ENCODE measurements at regions not wholly inside any gene's neighbourhood (a gene's known extent, or its start where the extent isn't known, plus 50 kb on each side); places are given as distances from the start of the nearest gene placed in this dataset.

DNA sequence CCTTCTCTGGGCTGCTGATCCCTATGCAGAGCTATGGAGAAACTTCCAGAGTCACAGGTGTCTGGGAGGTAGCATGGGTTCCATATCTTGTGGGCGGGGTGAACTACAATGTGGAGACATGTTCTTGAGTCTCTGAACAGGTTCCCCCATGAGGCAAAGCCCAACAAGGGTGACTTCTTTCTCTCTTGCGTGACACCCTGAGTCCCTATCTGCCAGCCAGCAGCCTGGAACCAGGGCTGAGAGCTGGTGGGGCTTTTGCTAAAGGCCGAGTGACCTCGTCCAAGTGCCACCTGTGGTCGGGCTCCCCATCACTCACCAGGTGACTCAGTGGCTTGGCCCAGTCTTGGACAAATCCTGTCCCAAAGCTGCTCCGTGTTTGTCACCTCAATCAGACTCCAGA is 88.0 kb upstream of the ZNF536 start:
- Histone ChIP-seq H3K27me3 (ENCODE audit: insufficient read depth, low read length) (no peaks in the 10 kb centered on the region), H4K20me1 (ENCODE audit: insufficient read depth, low read length) (no peaks in the 10 kb centered on the region)
- TF ChIP-seq CTCF (IDR thresholded peaks at IDR 0.05; ENCODE audit: low read length) = no peak
- TF ChIP-seq EZH2 (IDR thresholded peaks at IDR 0.05; ENCODE audit: borderline replicate concordance, low read length) = no peak

GRCh38 chr19:30284885-30285284 is 87.3 kb upstream of the ZNF536 start:
- no peak overlapping the region for H3K27ac ChIP-seq (ENCODE audit: low read depth, low read length, poor library complexity, severe bottlenecking)
- no peak overlapping the region for H3K4me3 ChIP-seq (ENCODE audit: low read depth, low read length, poor library complexity, severe bottlenecking)
- H3K9me2 ChIP-seq (ENCODE audit: low read depth, low read length) = no peaks in the 10 kb centered on the region
- H4K20me1 ChIP-seq (ENCODE audit: insufficient read depth, low read length) = no peaks in the 10 kb centered on the region
- H3F3A ChIP-seq (ENCODE audit: insufficient read depth, low read length) = no peaks in the 10 kb centered on the region
- no peak overlapping the region for H3K4me2 ChIP-seq (ENCODE audit: low read length)
- H3K4me1 ChIP-seq (ENCODE audit: insufficient read depth, low read length, severe bottlenecking) = no peaks in the 10 kb centered on the region
- no peak overlapping the region for H3K9ac ChIP-seq (ENCODE audit: low read length)
- no peak overlapping the region for H2AFZ ChIP-seq (ENCODE audit: low read length)
- no peaks in the 10 kb centered on the region for H3K9me3 ChIP-seq (ENCODE audit: low read length)
- TF ChIP-seq EZH2 (IDR thresholded peaks at IDR 0.05; ENCODE audit: borderline replicate concordance, low read length) (no peak), CTCF (IDR thresholded peaks at IDR 0.05; ENCODE audit: low read length) (no peak)
- no peaks in the 10 kb centered on the region for H3K36me3 ChIP-seq (ENCODE audit: insufficient read depth, low read length)
- H3K79me2 ChIP-seq (ENCODE audit: insufficient read depth, low read length) = no peaks in the 10 kb centered on the region
- H3K27me3 ChIP-seq (ENCODE audit: insufficient read depth, low read length) = no peaks in the 10 kb centered on the region

More for the DNA sequence above, 88.0 kb upstream of the ZNF536 start:
- Histone ChIP-seq H3K9me3 (ENCODE audit: low read length) (no peaks in the 10 kb centered on the region), H3K4me2 (ENCODE audit: low read length) (no peak overlapping the region), H3F3A (ENCODE audit: insufficient read depth, low read length) (no peaks in the 10 kb centered on the region), H3K36me3 (ENCODE audit: insufficient read depth, low read length) (no peaks in the 10 kb centered on the region), H3K4me1 (ENCODE audit: insufficient read depth, low read length, severe bottlenecking) (no peaks in the 10 kb centered on the region), H3K27ac (ENCODE audit: low read depth, low read length, poor library complexity, severe bottlenecking) (no peak overlapping the region), H3K79me2 (ENCODE audit: insufficient read depth, low read length) (no peaks in the 10 kb centered on the region), H3K4me3 (ENCODE audit: low read depth, low read length, poor library complexity, severe bottlenecking) (no peak overlapping the region), H2AFZ (ENCODE audit: low read length) (no peak overlapping the region), H3K9ac (ENCODE audit: low read length) (no peak overlapping the region), H3K9me2 (ENCODE audit: low read depth, low read length) (no peaks in the 10 kb centered on the region)

DNA sequence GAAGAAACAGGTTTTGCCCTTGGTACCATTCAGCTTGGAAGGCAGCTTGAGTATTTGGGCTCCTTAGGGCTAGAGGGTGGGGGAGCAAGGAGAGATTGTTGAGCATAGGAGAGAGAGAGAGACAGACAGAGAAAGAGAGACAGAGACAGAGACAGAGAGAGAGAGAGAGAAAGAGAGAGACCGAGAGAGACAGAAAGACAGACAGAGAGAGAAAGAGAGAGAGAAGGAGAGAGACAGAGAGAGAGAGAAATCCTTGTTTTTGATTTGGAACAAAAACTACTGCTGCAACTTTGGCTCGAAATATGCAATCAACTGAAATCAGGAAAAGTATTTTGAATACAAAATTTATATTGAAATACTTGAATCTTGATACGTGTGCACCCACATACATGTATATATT is 85.8 kb upstream of the ZNF536 start:
- Histone ChIP-seq H3K9me3 (ENCODE audit: low read length) (no peaks in the 10 kb centered on the region), H3K4me1 (ENCODE audit: insufficient read depth, low read length, severe bottlenecking) (no peaks in the 10 kb centered on the region), H3K9me2 (ENCODE audit: low read depth, low read length) (no peaks in the 10 kb centered on the region), H3K27ac (ENCODE audit: low read depth, low read length, poor library complexity, severe bottlenecking) (no peak overlapping the region), H3K4me2 (ENCODE audit: low read length) (no peak overlapping the region), H3K4me3 (ENCODE audit: low read depth, low read length, poor library complexity, severe bottlenecking) (no peak overlapping the region), H2AFZ (ENCODE audit: low read length) (no peak overlapping the region), H3K79me2 (ENCODE audit: insufficient read depth, low read length) (no peaks in the 10 kb centered on the region), H3F3A (ENCODE audit: insufficient read depth, low read length) (no peaks in the 10 kb centered on the region), H3K36me3 (ENCODE audit: insufficient read depth, low read length) (no peaks in the 10 kb centered on the region), H3K27me3 (ENCODE audit: insufficient read depth, low read length) (no peaks in the 10 kb centered on the region), H4K20me1 (ENCODE audit: insufficient read depth, low read length) (no peaks in the 10 kb centered on the region), H3K9ac (ENCODE audit: low read length) (no peak overlapping the region)
- no peak for TF ChIP-seq CTCF (IDR thresholded peaks at IDR 0.05; ENCODE audit: low read length)
- no peak for TF ChIP-seq EZH2 (IDR thresholded peaks at IDR 0.05; ENCODE audit: borderline replicate concordance, low read length)
